A549 (cell line): ENCODE measurements at regions not wholly inside any gene's neighbourhood (a gene's known extent, or its start where the extent isn't known, plus 50 kb on each side); places are given as distances from the start of the nearest gene placed in this dataset.

ENCODE experiments used
- ATAC-seq, 2 experiments: fragments of 200-7000 bp in 1 of 2; fragments of >200 bp in 1 of 2; cut with Nextera tagmentation in 1 of 2; cut with Tn5 transposase in 1 of 2; 3 replicates each; pipeline versions ENCODE4 v1.8.0 to v1.9.1; 2018 to 2020; ENCODE audit warnings: mild to moderate bottlenecking in 1 of 2, moderate library complexity in 1 of 2
- CTCF ChIA-PET: fragments of 300-600 bp; sonication (Branson Sonifier 250); formaldehyde crosslinking; extraction: SDS; loops from one replicate; lab custom pipeline; 2021; ENCODE audit warnings: antibody characterized with exemption, inconsistent platforms; lab: Yijun Ruan, JAX
- POLR2A ChIA-PET: fragments of 350-600 bp; formaldehyde crosslinking; extraction: SDS; loops from one replicate; lab custom pipeline; 2021; ENCODE audit warnings: antibody characterized with exemption, inconsistent platforms; lab: Yijun Ruan, JAX
- DNase-seq, 2 experiments: peaks; one replicate each; pipeline versions ENCODE4 v3.0.0 to v3.0.0-alpha.2; 2011 to 2016; ENCODE audit warnings: low read depth in 1 of 2, low spot score in 1 of 2
- FAIRE-seq: peaks from 2 replicates; lab custom pipeline; 2011; peaks lifted over from hg19 to GRCh38; lab: Jason Lieb, UNC
- H3K27ac ChIP-seq, 2 experiments: fragments of >200 bp; sonication (Bioruptor Twin); formaldehyde crosslinking; 3 replicates each; pipeline ENCODE4 v1.5.1; 2016 to 2017
- H3K4me1 ChIP-seq: fragments of >200 bp; sonication (Bioruptor Twin); formaldehyde crosslinking; 3 replicates; pipeline ENCODE4 v1.6.1; 2016
- H3K4me2 ChIP-seq: fragments of >200 bp; sonication (Bioruptor Twin); formaldehyde crosslinking; 3 replicates; pipeline ENCODE4 v1.6.1; 2016
- H3K4me3 ChIP-seq: fragments of >200 bp; sonication (Bioruptor Twin); formaldehyde crosslinking; 3 replicates; pipeline ENCODE4 v1.5.1; 2016
- H3K9me3 ChIP-seq: fragments of >200 bp; sonication (Bioruptor Twin); formaldehyde crosslinking; 3 replicates; pipeline ENCODE4 v1.6.1; 2016
- CHD2 ChIP-seq: fragments of 150-350 bp; IDR thresholded peaks from 2 replicates; pipeline ENCODE4 v1.6.1; 2014; ENCODE audit warnings: low read length; ENCODE audit not compliant: partially characterized antibody
- CHD4 ChIP-seq: fragments of 200-600 bp; sonication (generic); IDR thresholded peaks from 2 replicates; pipeline ENCODE4 v1.6.1; 2016; ENCODE audit warnings: antibody characterized with exemption, mild to moderate bottlenecking, borderline replicate concordance
- EHF ChIP-seq: fragments of 250-450 bp; sonication (Bioruptor Pico); IDR thresholded peaks from 2 replicates; pipeline ENCODE4 v1.5.0; 2020; ENCODE audit warnings: mild to moderate bottlenecking
- EHMT2 ChIP-seq: fragments of 200-600 bp; sonication (generic); IDR thresholded peaks from 2 replicates; pipeline ENCODE4 v1.6.1; 2016; ENCODE audit warnings: antibody characterized with exemption, low read depth, mild to moderate bottlenecking, moderate library complexity
- EP300 ChIP-seq, 2 experiments: fragments of >200 bp; sonication (Bioruptor Twin); formaldehyde crosslinking; IDR thresholded peaks; 2 replicates in 1 of 2; 3 replicates in 1 of 2; pipeline ENCODE4 v1.6.1; 2016 to 2017
- ESRRA ChIP-seq: fragments of 150-350 bp; IDR thresholded peaks from 2 replicates; pipeline ENCODE4 v1.6.1; 2014; ENCODE audit warnings: mild to moderate bottlenecking, low read length, borderline replicate concordance
- FOSB ChIP-seq: fragments of 250-450 bp; sonication (Bioruptor Pico); IDR thresholded peaks from 2 replicates; pipeline ENCODE4 v1.5.0; 2020; ENCODE audit warnings: mild to moderate bottlenecking, moderate library complexity
- FOSL2 ChIP-seq, 2 experiments: fragments of 450-650 bp in 1 of 2; fragments of >200 bp in 1 of 2; sonication (Bioruptor Twin) in 1 of 2; formaldehyde crosslinking; IDR thresholded peaks; 2 replicates each; pipeline versions ENCODE4 v1.5.0 to v1.6.1; 2016 to 2020; ENCODE audit warnings: mild to moderate bottlenecking in 1 of 2, moderate library complexity in 1 of 2
- FOXS1 ChIP-seq: fragments of 250-450 bp; sonication (Bioruptor Pico); IDR thresholded peaks from 2 replicates; pipeline ENCODE4 v1.5.0; 2020; ENCODE audit warnings: mild to moderate bottlenecking, moderate library complexity
- GATA3 ChIP-seq: IDR thresholded peaks from 2 replicates; pipeline ENCODE4 v1.6.1; 2012; ENCODE audit warnings: borderline replicate concordance
- HDAC2 ChIP-seq: fragments of 200-600 bp; sonication (generic); IDR thresholded peaks from 2 replicates; pipeline ENCODE4 v1.6.1; 2016
- HOXB13 ChIP-seq: fragments of 250-450 bp; sonication (Bioruptor Pico); IDR thresholded peaks from 2 replicates; pipeline ENCODE4 v1.5.0; 2020; ENCODE audit warnings: low read depth, mild to moderate bottlenecking, moderate library complexity
- HOXB5 ChIP-seq: fragments of 250-450 bp; sonication (Bioruptor Pico); IDR thresholded peaks from 2 replicates; pipeline ENCODE4 v1.5.0; 2020; ENCODE audit warnings: mild to moderate bottlenecking, moderate library complexity
- JUNB ChIP-seq: fragments of >200 bp; sonication (Bioruptor Twin); formaldehyde crosslinking; IDR thresholded peaks from 2 replicates; pipeline ENCODE4 v1.6.1; 2016
- KDM1A ChIP-seq: fragments of 200-600 bp; sonication (generic); IDR thresholded peaks from 2 replicates; pipeline ENCODE4 v1.6.1; 2016; ENCODE audit warnings: low read depth, mild to moderate bottlenecking
- KDM5A ChIP-seq: fragments of 200-600 bp; sonication (generic); IDR thresholded peaks from 2 replicates; pipeline ENCODE4 v1.6.1; 2016; ENCODE audit warnings: antibody characterized with exemption, mild to moderate bottlenecking
- MAFK ChIP-seq: fragments of 450-650 bp; IDR thresholded peaks from 2 replicates; pipeline ENCODE4 v1.6.1; 2014; ENCODE audit not compliant: partially characterized antibody
- MYC ChIP-seq: IDR thresholded peaks from 2 replicates; pipeline ENCODE4 v1.6.1; 2012; ENCODE audit warnings: mild to moderate bottlenecking, inconsistent platforms, low read length, improper control_type of control experiment, borderline replicate concordance
- NFE2L2 ChIP-seq: fragments of 150-350 bp; conservative IDR thresholded peaks from 2 replicates; pipeline ENCODE4 v1.6.1; 2014; ENCODE audit warnings: low read length
- NPAS2 ChIP-seq: fragments of 250-450 bp; sonication (Bioruptor Pico); IDR thresholded peaks from 2 replicates; pipeline ENCODE4 v1.8.0; 2022; ENCODE audit warnings: mild to moderate bottlenecking, moderate library complexity, borderline replicate concordance
- PHF8 ChIP-seq: fragments of 200-600 bp; sonication (generic); IDR thresholded peaks from 2 replicates; pipeline ENCODE4 v1.6.1; 2016; ENCODE audit warnings: low read depth, mild to moderate bottlenecking, antibody characterized with exemption, moderate library complexity, borderline replicate concordance
- POLR2AphosphoS2 ChIP-seq: conservative IDR thresholded peaks from 2 replicates; pipeline ENCODE4 v1.6.1; 2012; ENCODE audit warnings: low read length, improper control_type of control experiment, inconsistent platforms
- RAD21 ChIP-seq, 2 experiments: fragments of >200 bp in 1 of 2; sonication (Bioruptor Twin) in 1 of 2; formaldehyde crosslinking in 1 of 2; IDR thresholded peaks in 1 of 2; conservative IDR thresholded peaks in 1 of 2; 2 replicates in 1 of 2; 3 replicates in 1 of 2; pipeline ENCODE4 v1.6.1; 2012 to 2018; ENCODE audit warnings: inconsistent platforms in 1 of 2
- RCOR1 ChIP-seq: fragments of 150-350 bp; IDR thresholded peaks from 2 replicates; pipeline ENCODE4 v1.6.1; 2014; ENCODE audit warnings: antibody characterized with exemption, low read length, low read depth
- RFX5 ChIP-seq: fragments of 450-650 bp; IDR thresholded peaks from 2 replicates; pipeline ENCODE4 v1.7.1; 2014; ENCODE audit warnings: antibody characterized with exemption, mild to moderate bottlenecking, moderate library complexity
- TFCP2L1 ChIP-seq: fragments of 250-450 bp; sonication (Bioruptor Pico); IDR thresholded peaks from 2 replicates; pipeline ENCODE4 v1.5.0; 2021; ENCODE audit warnings: mild to moderate bottlenecking
- TP53 ChIP-seq: fragments of 250-450 bp; sonication (Bioruptor Pico); IDR thresholded peaks from 2 replicates; pipeline ENCODE4 v1.5.0; 2021; ENCODE audit warnings: mild to moderate bottlenecking, moderate library complexity
- ZNF302 ChIP-seq: fragments of 250-450 bp; sonication (Bioruptor Pico); IDR thresholded peaks from 2 replicates; pipeline ENCODE4 v1.9.0; 2021; ENCODE audit warnings: inconsistent platforms, mild to moderate bottlenecking, moderate library complexity
- ZSCAN20 ChIP-seq: fragments of 250-450 bp; sonication (Bioruptor Pico); IDR thresholded peaks from 2 replicates; pipeline ENCODE4 v1.8.0; 2022; ENCODE audit warnings: mild to moderate bottlenecking, moderate library complexity
- WGBS: methylation state at CpG from one replicate; pipeline ENCODE4 v1.1.6; 2017; ENCODE audit errors: missing lambda C conversion rate; 5-methylcytosine and 5-hydroxymethylcytosine counted together
- TF ChIP-seq, protein P1 (sequence below): fragments of 150-350 bp; IDR thresholded peaks from 2 replicates; pipeline ENCODE4 v1.6.1; 2014; ENCODE audit warnings: low read depth, mild to moderate bottlenecking, low read length
- TF ChIP-seq, protein P2 (sequence below): fragments of 250-450 bp; sonication (Bioruptor Pico); IDR thresholded peaks from 2 replicates; pipeline ENCODE4 v1.5.0; 2020; ENCODE audit warnings: low read depth, mild to moderate bottlenecking, moderate library complexity
- TF ChIP-seq, protein P3 (sequence below): fragments of >200 bp; sonication (Bioruptor Twin); formaldehyde crosslinking; IDR thresholded peaks from 3 replicates; pipeline ENCODE4 v1.6.1; 2016
- TF ChIP-seq, protein P4 (sequence below): fragments of 250-450 bp; sonication (Bioruptor Pico); IDR thresholded peaks from 2 replicates; pipeline ENCODE4 v1.5.0; 2021; ENCODE audit warnings: mild to moderate bottlenecking, moderate library complexity, borderline replicate concordance
- TF ChIP-seq, protein P5 (sequence below): IDR thresholded peaks from 2 replicates; pipeline ENCODE4 v1.6.1; 2012
- TF ChIP-seq, protein P6 (sequence below): fragments of >200 bp; sonication (Bioruptor Twin); formaldehyde crosslinking; IDR thresholded peaks from 3 replicates; pipeline ENCODE4 v1.5.1; 2016

DNA sequence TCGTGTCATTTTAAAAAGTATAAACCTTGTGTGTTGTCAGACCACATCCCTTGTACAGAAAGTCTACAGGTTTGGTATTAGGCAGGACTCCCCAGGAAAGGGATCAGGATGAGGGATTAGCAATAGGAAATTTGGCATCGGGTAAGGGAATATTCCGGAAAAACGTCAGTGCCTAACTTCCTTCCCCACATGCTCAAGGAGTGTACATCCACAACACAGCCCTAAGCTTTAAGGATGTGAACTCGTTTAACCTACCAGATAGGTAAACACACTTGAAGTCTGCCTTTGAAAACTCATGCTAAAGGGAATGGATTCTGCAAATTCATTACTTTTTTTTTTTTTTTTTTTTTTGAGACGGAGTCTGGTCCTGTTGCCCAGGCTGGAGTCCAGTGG, 194.9 kb downstream of the SKIDA1 start:
- H3K4me3 ChIP-seq = no peak overlapping the region
- H3K9me3 ChIP-seq = no peaks in the 10 kb centered on the region
- peaks cover 69% of the 10 kb centered on the region for H3K4me1 ChIP-seq
- no peak for FAIRE-seq
- POLR2A ChIA-PET = interaction anchor here (0.6 to 1.7 kb wide), 8 partner anchors 13 to 195 kb away, joined by 3 to 8 read pairs (median 4); partner anchors contain the start of gene SKIDA1
- H3K4me2 ChIP-seq = peak overlapping the region; percentile 61
- H3K27ac ChIP-seq = peak overlapping the region; percentile 95 to 96
- ATAC-seq = peak; percentile 57 to 74
- 11% methylated on average over 6 of the region's 6 CpGs for WGBS
- CTCF ChIA-PET = interaction anchor here (1.1 to 2.5 kb wide), 3 partner anchors 20 to 196 kb away, joined by 3 to 11 read pairs (median 3); no protein-coding TSS in a partner anchor
- peak in 1 of 2 experiments; percentile 93 for DNase-seq
- TF ChIP-seq CHD4 = no peak
- TF ChIP-seq RFX5 = no peak
- TF ChIP-seq, protein P1, sequence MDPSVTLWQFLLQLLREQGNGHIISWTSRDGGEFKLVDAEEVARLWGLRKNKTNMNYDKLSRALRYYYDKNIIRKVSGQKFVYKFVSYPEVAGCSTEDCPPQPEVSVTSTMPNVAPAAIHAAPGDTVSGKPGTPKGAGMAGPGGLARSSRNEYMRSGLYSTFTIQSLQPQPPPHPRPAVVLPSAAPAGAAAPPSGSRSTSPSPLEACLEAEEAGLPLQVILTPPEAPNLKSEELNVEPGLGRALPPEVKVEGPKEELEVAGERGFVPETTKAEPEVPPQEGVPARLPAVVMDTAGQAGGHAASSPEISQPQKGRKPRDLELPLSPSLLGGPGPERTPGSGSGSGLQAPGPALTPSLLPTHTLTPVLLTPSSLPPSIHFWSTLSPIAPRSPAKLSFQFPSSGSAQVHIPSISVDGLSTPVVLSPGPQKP = no peak
- peak; percentile 49 for TF ChIP-seq MAFK
- TF ChIP-seq EP300 (IDR thresholded peaks at IDR 0.05) = peak in 1 of 2 experiments; percentile 30; a peak in 1 of 5 replicates
- no peak; the same call in 1 of the 2 replicates for TF ChIP-seq TFCP2L1 (CRISPR knock-in tag)
- TF ChIP-seq NPAS2 (CRISPR knock-in tag) = no peak
- TF ChIP-seq, protein P2, sequence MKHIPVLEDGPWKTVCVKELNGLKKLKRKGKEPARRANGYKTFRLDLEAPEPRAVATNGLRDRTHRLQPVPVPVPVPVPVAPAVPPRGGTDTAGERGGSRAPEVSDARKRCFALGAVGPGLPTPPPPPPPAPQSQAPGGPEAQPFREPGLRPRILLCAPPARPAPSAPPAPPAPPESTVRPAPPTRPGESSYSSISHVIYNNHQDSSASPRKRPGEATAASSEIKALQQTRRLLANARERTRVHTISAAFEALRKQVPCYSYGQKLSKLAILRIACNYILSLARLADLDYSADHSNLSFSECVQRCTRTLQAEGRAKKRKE = no peak
- no peak for TF ChIP-seq FOXS1 (CRISPR knock-in tag)
- no peak for TF ChIP-seq EHMT2
- TF ChIP-seq JUNB = no peak
- TF ChIP-seq RCOR1 = no peak
- no peak for TF ChIP-seq FOSB (CRISPR knock-in tag)
- TF ChIP-seq NFE2L2 = no peak
- TF ChIP-seq, protein P3, sequence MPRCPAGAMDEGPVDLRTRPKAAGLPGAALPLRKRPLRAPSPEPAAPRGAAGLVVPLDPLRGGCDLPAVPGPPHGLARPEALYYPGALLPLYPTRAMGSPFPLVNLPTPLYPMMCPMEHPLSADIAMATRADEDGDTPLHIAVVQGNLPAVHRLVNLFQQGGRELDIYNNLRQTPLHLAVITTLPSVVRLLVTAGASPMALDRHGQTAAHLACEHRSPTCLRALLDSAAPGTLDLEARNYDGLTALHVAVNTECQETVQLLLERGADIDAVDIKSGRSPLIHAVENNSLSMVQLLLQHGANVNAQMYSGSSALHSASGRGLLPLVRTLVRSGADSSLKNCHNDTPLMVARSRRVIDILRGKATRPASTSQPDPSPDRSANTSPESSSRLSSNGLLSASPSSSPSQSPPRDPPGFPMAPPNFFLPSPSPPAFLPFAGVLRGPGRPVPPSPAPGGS = no peak
- TF ChIP-seq CHD2 = no peak
- TF ChIP-seq MYC = no peak
- TF ChIP-seq, protein P4, sequence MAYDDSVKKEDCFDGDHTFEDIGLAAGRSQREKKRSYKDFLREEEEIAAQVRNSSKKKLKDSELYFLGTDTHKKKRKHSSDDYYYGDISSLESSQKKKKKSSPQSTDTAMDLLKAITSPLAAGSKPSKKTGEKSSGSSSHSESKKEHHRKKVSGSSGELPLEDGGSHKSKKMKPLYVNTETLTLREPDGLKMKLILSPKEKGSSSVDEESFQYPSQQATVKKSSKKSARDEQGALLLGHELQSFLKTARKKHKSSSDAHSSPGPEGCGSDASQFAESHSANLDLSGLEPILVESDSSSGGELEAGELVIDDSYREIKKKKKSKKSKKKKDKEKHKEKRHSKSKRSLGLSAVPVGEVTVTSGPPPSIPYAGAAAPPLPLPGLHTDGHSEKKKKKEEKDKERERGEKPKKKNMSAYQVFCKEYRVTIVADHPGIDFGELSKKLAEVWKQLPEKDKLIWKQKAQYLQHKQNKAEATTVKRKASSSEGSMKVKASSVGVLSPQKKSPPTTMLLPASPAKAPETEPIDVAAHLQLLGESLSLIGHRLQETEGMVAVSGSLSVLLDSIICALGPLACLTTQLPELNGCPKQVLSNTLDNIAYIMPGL (CRISPR knock-in tag) = no peak
- no peak for TF ChIP-seq PHF8
- no peak for TF ChIP-seq FOSL2 (IDR thresholded peaks at IDR 0.05)
- TF ChIP-seq FOSL2 (CRISPR knock-in tag; IDR thresholded peaks at IDR 0.05) = peak; percentile 38
- no peak for TF ChIP-seq HOXB13 (CRISPR knock-in tag)
- TF ChIP-seq, protein P5, sequence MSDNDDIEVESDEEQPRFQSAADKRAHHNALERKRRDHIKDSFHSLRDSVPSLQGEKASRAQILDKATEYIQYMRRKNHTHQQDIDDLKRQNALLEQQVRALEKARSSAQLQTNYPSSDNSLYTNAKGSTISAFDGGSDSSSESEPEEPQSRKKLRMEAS = peak; percentile 85
- no peak for TF ChIP-seq TP53 (CRISPR knock-in tag)
- TF ChIP-seq HDAC2 = no peak
- TF ChIP-seq GATA3 = peak; percentile 30; the same call in 1 of the 2 replicates
- no peak for TF ChIP-seq ZSCAN20
- no peak for TF ChIP-seq KDM5A
- no peak for TF ChIP-seq ESRRA
- TF ChIP-seq POLR2AphosphoS2 = no peak
- no peak for TF ChIP-seq ZNF302 (CRISPR knock-in tag)
- TF ChIP-seq HOXB5 (CRISPR knock-in tag) = no peak
- TF ChIP-seq EHF = no peak; the same call in 1 of the 2 replicates
- TF ChIP-seq, protein P6, sequence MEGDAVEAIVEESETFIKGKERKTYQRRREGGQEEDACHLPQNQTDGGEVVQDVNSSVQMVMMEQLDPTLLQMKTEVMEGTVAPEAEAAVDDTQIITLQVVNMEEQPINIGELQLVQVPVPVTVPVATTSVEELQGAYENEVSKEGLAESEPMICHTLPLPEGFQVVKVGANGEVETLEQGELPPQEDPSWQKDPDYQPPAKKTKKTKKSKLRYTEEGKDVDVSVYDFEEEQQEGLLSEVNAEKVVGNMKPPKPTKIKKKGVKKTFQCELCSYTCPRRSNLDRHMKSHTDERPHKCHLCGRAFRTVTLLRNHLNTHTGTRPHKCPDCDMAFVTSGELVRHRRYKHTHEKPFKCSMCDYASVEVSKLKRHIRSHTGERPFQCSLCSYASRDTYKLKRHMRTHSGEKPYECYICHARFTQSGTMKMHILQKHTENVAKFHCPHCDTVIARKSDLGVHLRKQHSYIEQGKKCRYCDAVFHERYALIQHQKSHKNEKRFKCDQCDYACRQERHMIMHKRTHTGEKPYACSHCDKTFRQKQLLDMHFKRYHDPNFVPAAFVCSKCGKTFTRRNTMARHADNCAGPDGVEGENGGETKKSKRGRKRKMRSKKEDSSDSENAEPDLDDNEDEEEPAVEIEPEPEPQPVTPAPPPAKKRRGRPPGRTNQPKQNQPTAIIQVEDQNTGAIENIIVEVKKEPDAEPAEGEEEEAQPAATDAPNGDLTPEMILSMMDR = no peak
- TF ChIP-seq KDM1A = no peak
- no peak; a peak in 1 of 5 replicates for TF ChIP-seq RAD21 (conservative IDR thresholded peaks at IDR 0.05 in 1 of 2, IDR thresholded peaks at IDR 0.05 in 1 of 2)
